OCI-LY7 (cell line): ENCODE measurements at regions not wholly inside any gene's neighbourhood (a gene's known extent, or its start where the extent isn't known, plus 50 kb on each side); places are given as distances from the start of the nearest gene placed in this dataset.

Experiments
- BruUV-seq: library from RNA; stranded (reverse); fragments of 400-500 nt; replicated peaks from 2 replicates; lab custom pipeline; 2021; lab: Mats Ljungman, UMichigan
- CTCF ChIA-PET: fragments of 300-600 bp; sonication (Branson Sonifier 250); formaldehyde crosslinking; loops from one replicate; lab custom pipeline; 2022; ENCODE audit warnings: antibody characterized with exemption; ENCODE audit not compliant: unreplicated experiment; lab: Charles Lee
- POLR2A ChIA-PET: fragments of 300-600 bp; sonication (Branson Sonifier 250); formaldehyde crosslinking; loops from one replicate; lab custom pipeline; 2022; ENCODE audit warnings: antibody characterized with exemption; lab: Charles Lee
- DNase-seq: peaks from one replicate; pipeline ENCODE4 v3.0.0-alpha.2; 2015; ENCODE audit warnings: low spot score
- H2AFZ ChIP-seq: fragments of 200-600 bp; sonication (generic), shearing (Covaris generic); 2 replicates; pipeline ENCODE4 v1.6.1; 2014; ENCODE audit warnings: mild to moderate bottlenecking, antibody characterized with exemption, low read length, moderate library complexity
- H3K27ac ChIP-seq: fragments of 200-600 bp; sonication (generic); 2 replicates; pipeline ENCODE4 v1.5.1; 2014; ENCODE audit warnings: mixed run types, low read depth, mild to moderate bottlenecking, moderate library complexity, low read length, inconsistent platforms; ENCODE audit not compliant: poor library complexity, severe bottlenecking
- H3K36me3 ChIP-seq: fragments of 200-600 bp; sonication (generic); 2 replicates; pipeline ENCODE4 v1.6.1; 2014; ENCODE audit warnings: mild to moderate bottlenecking, antibody characterized with exemption, low read length, moderate library complexity, mixed read lengths; ENCODE audit not compliant: insufficient read depth
- H3K4me1 ChIP-seq: fragments of 200-600 bp; sonication (generic); 2 replicates; pipeline ENCODE4 v1.5.1; 2014; ENCODE audit warnings: mild to moderate bottlenecking, low read length; ENCODE audit not compliant: insufficient read depth, poor library complexity, severe bottlenecking
- H3K4me2 ChIP-seq: fragments of 200-600 bp; sonication (generic); 2 replicates; pipeline ENCODE4 v1.6.1; 2014; ENCODE audit warnings: mild to moderate bottlenecking, low read length
- H3K4me3 ChIP-seq: fragments of 200-600 bp; sonication (generic); 2 replicates; pipeline ENCODE4 v1.5.1; 2014; ENCODE audit warnings: mild to moderate bottlenecking, low read depth, low read length; ENCODE audit not compliant: poor library complexity, severe bottlenecking
- H3K79me2 ChIP-seq: fragments of 200-600 bp; sonication (generic); 2 replicates; pipeline ENCODE4 v1.6.1; 2016; ENCODE audit warnings: low read depth, mild to moderate bottlenecking, low read length, moderate library complexity, mixed read lengths; ENCODE audit not compliant: insufficient read depth
- H3K9me2 ChIP-seq: fragments of 200-600 bp; sonication (generic); 2 replicates; pipeline ENCODE4 v1.6.1; 2016; ENCODE audit warnings: mild to moderate bottlenecking, low read length, mixed read lengths; ENCODE audit not compliant: insufficient read depth
- H3K9me3 ChIP-seq: fragments of 200-600 bp; sonication (generic); 2 replicates; pipeline ENCODE4 v1.6.1; 2014; ENCODE audit warnings: mild to moderate bottlenecking, mixed run types, low read length, mixed read lengths
- H4K20me1 ChIP-seq: fragments of 200-600 bp; sonication (generic); 2 replicates; pipeline ENCODE4 v1.6.1; 2014; ENCODE audit warnings: mild to moderate bottlenecking, antibody characterized with exemption, low read length, moderate library complexity, mixed read lengths; ENCODE audit not compliant: insufficient read depth
- EZH2phosphoT487 ChIP-seq: fragments of 200-600 bp; sonication (generic); IDR thresholded peaks from 2 replicates; pipeline ENCODE4 v1.6.1; 2018; ENCODE audit warnings: low read depth, borderline replicate concordance, mild to moderate bottlenecking, mixed run types, antibody characterized with exemption, low read length, moderate library complexity, mixed read lengths
- intact Hi-C: fragments of 100-400 bp; cut with micrococcal nuclease; formaldehyde crosslinking; loops from one replicate; pipeline ENCODE4 v1.10.0; 2022; ENCODE audit not compliant: unreplicated experiment
- TF ChIP-seq, protein P1 (sequence below): fragments of 200-600 bp; sonication (generic); conservative IDR thresholded peaks from 2 replicates; pipeline ENCODE4 v1.5.1; 2014; ENCODE audit warnings: mild to moderate bottlenecking, antibody characterized with exemption, low read length, moderate library complexity, mixed read lengths

DNA sequence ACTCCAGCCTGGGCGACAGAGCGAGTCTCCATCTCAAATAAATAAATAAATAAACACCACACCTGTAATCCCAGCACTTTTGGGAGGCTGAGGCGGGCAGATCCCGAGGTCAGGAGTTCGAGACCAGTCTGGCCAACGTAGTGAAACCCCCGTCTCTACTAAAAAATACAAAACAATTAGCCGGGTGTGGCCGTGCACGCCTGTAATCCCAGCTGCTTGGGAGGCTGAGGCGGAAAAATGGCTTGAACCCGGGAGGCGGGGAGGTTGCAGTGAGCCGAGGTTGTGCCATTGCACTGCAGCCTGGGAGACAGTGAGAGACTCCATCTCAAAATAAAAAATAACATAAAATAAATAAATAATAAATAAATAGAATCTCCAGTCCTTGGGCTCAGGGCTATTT lies 185.8 kb downstream of the SHOX start:
- Histone ChIP-seq H3K9me3 (no peaks in the 10 kb centered on the region), H3K9me2 (no peaks in the 10 kb centered on the region), H3K36me3 (no peaks in the 10 kb centered on the region), H4K20me1 (no peaks in the 10 kb centered on the region), H3K79me2 (no peaks in the 10 kb centered on the region), H3K4me3 (no peak overlapping the region), H3K27ac (no peak overlapping the region), H2AFZ (no peak overlapping the region), H3K4me2 (no peak overlapping the region), H3K4me1 (no peaks in the 10 kb centered on the region)
- DNase-seq: no peak
- intact Hi-C loops: no loop called here
- no TSS peak for BruUV-seq
- POLR2A ChIA-PET: no interaction called here
- CTCF ChIA-PET: no interaction called here
- no peak for TF ChIP-seq EZH2phosphoT487
- TF ChIP-seq, protein P1, sequence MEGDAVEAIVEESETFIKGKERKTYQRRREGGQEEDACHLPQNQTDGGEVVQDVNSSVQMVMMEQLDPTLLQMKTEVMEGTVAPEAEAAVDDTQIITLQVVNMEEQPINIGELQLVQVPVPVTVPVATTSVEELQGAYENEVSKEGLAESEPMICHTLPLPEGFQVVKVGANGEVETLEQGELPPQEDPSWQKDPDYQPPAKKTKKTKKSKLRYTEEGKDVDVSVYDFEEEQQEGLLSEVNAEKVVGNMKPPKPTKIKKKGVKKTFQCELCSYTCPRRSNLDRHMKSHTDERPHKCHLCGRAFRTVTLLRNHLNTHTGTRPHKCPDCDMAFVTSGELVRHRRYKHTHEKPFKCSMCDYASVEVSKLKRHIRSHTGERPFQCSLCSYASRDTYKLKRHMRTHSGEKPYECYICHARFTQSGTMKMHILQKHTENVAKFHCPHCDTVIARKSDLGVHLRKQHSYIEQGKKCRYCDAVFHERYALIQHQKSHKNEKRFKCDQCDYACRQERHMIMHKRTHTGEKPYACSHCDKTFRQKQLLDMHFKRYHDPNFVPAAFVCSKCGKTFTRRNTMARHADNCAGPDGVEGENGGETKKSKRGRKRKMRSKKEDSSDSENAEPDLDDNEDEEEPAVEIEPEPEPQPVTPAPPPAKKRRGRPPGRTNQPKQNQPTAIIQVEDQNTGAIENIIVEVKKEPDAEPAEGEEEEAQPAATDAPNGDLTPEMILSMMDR: no peak

DNA sequence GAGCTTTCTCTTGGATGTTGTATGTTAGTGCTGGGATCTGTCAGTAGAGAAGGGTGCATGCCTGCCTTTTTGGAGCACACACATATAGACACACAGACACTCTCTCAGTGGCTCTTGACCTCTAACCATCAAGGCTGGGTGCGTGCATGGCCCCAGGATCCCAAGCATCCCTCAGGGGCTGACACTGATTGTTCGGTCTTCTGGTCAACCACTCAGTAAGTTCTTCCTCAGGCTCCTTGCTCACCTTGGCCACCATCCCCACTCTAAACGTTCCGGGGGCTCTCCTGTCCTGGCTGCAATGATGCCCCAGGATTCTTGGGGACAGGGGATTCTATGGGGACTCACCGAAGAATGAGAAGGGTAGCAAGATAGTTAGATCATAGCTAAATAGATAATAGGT lies 179.6 kb downstream of the SHOX start:
- H4K20me1 ChIP-seq: no peaks in the 10 kb centered on the region
- H3K79me2 ChIP-seq: no peaks in the 10 kb centered on the region
- H3K36me3 ChIP-seq: no peaks in the 10 kb centered on the region
- no peak overlapping the region for H3K4me3 ChIP-seq
- DNase-seq: no peak
- H3K4me1 ChIP-seq: no peaks in the 10 kb centered on the region
- no TSS peak for BruUV-seq
- H3K4me2 ChIP-seq: no peak overlapping the region
- no peak overlapping the region for H2AFZ ChIP-seq
- CTCF ChIA-PET: no interaction called here
- intact Hi-C loops: no loop called here
- no peak overlapping the region for H3K27ac ChIP-seq
- H3K9me2 ChIP-seq: no peaks in the 10 kb centered on the region
- no peak for TF ChIP-seq EZH2phosphoT487
- TF ChIP-seq, protein P1: no peak
- POLR2A ChIA-PET: no interaction called here
- H3K9me3 ChIP-seq: no peaks in the 10 kb centered on the region

GRCh38 chrX:809081-809480 lies 178.5 kb downstream of the SHOX start:
- H3K9me3 ChIP-seq: no peaks in the 10 kb centered on the region
- no peak overlapping the region for H3K4me3 ChIP-seq
- H3K79me2 ChIP-seq: no peaks in the 10 kb centered on the region
- BruUV-seq: no TSS peak
- POLR2A ChIA-PET: no interaction called here
- intact Hi-C loops: no loop called here
- H3K4me1 ChIP-seq: no peaks in the 10 kb centered on the region
- no peak overlapping the region for H2AFZ ChIP-seq
- H4K20me1 ChIP-seq: no peaks in the 10 kb centered on the region
- no peak overlapping the region for H3K4me2 ChIP-seq
- TF ChIP-seq EZH2phosphoT487: no peak
- TF ChIP-seq, protein P1: no peak
- H3K36me3 ChIP-seq: no peaks in the 10 kb centered on the region
- H3K9me2 ChIP-seq: no peaks in the 10 kb centered on the region
- no peak for DNase-seq
- CTCF ChIA-PET: no interaction called here
- no peak overlapping the region for H3K27ac ChIP-seq
